PC-9 (cell line): ENCODE measurements at regions not wholly inside any gene's neighbourhood (a gene's known extent, or its start where the extent isn't known, plus 50 kb on each side); places are given as distances from the start of the nearest gene placed in this dataset.

Experiments
- BruUV-seq: library from RNA; stranded (reverse); fragments of 400-500 nt; replicated peaks from 2 replicates; lab custom pipeline; 2021; lab: Mats Ljungman, UMichigan
- CTCF ChIA-PET: fragments of 300-600 bp; sonication (Branson Sonifier 250); formaldehyde crosslinking; loops from one replicate; lab custom pipeline; 2022; ENCODE audit warnings: antibody characterized with exemption; lab: Charles Lee
- POLR2A ChIA-PET: fragments of 300-600 bp; sonication (Branson Sonifier 250); formaldehyde crosslinking; loops from one replicate; lab custom pipeline; 2022; ENCODE audit warnings: antibody characterized with exemption; ENCODE audit not compliant: unreplicated experiment; lab: Charles Lee
- DNase-seq, 2 experiments: peaks; one replicate each; pipeline versions ENCODE4 v3.0.0 to v3.0.0-alpha.2; 2015 to 2022; ENCODE audit warnings: mixed read lengths in 1 of 2
- H2AFZ ChIP-seq: fragments of 200-600 bp; sonication (generic); 2 replicates; pipeline ENCODE4 v1.8.1; 2017; ENCODE audit warnings: antibody characterized with exemption
- H3F3A ChIP-seq: fragments of 200-600 bp; sonication (generic); 2 replicates; pipeline ENCODE4 v1.8.1; 2017; ENCODE audit warnings: antibody characterized with exemption, mild to moderate bottlenecking, low read depth; ENCODE audit not compliant: insufficient read depth
- H3K27ac ChIP-seq: fragments of 200-600 bp; sonication (generic); 2 replicates; pipeline ENCODE4 v1.6.1; 2016; ENCODE audit warnings: mixed run types
- H3K27me3 ChIP-seq: fragments of 200-600 bp; sonication (generic); 2 replicates; pipeline ENCODE4 v1.6.1; 2016; ENCODE audit warnings: low read depth, mixed run types; ENCODE audit not compliant: insufficient read depth
- H3K36me3 ChIP-seq: fragments of 200-600 bp; sonication (generic); 2 replicates; pipeline ENCODE4 v1.6.1; 2016; ENCODE audit warnings: low read depth, mixed run types
- H3K4me1 ChIP-seq: fragments of 200-600 bp; sonication (generic); replicated peaks from 2 replicates; pipeline ENCODE4 v1.6.1; 2016; ENCODE audit warnings: mixed run types; ENCODE audit not compliant: insufficient read depth
- H3K4me2 ChIP-seq: fragments of 200-600 bp; sonication (generic); 2 replicates; pipeline ENCODE4 v1.6.1; 2017; ENCODE audit warnings: mixed run types
- H3K4me3 ChIP-seq: fragments of 200-600 bp; sonication (generic); 2 replicates; pipeline ENCODE4 v1.6.1; 2016; ENCODE audit warnings: mixed run types
- H3K79me2 ChIP-seq: fragments of 200-600 bp; sonication (generic); 2 replicates; pipeline ENCODE4 v1.6.1; 2017; ENCODE audit warnings: low read depth, mixed run types
- H3K9me2 ChIP-seq: fragments of 200-600 bp; sonication (generic); 2 replicates; pipeline ENCODE4 v1.8.1; 2017; ENCODE audit warnings: mild to moderate bottlenecking; ENCODE audit not compliant: insufficient read depth
- H3K9me3 ChIP-seq: fragments of 200-600 bp; sonication (generic); 2 replicates; pipeline ENCODE4 v1.8.1; 2016; ENCODE audit warnings: low read depth; ENCODE audit not compliant: insufficient read depth
- H4K20me1 ChIP-seq: fragments of 200-600 bp; sonication (generic); 2 replicates; pipeline ENCODE4 v1.8.1; 2017; ENCODE audit not compliant: insufficient read depth
- CTCF ChIP-seq: fragments of 200-600 bp; sonication (generic); conservative IDR thresholded peaks from 2 replicates; pipeline ENCODE4 v1.6.1; 2017; ENCODE audit warnings: mixed run types, antibody characterized with exemption, mild to moderate bottlenecking, moderate library complexity
- EZH2 ChIP-seq: fragments of 200-600 bp; sonication (generic); IDR thresholded peaks from 2 replicates; pipeline ENCODE4 v1.8.0; 2017; ENCODE audit warnings: antibody characterized with exemption, low read depth
- intact Hi-C: fragments of 100-400 bp; cut with micrococcal nuclease; formaldehyde crosslinking; loops from one replicate; pipeline ENCODE4 v1.10.0; 2022; ENCODE audit not compliant: unreplicated experiment

- intact Hi-C loops, result no loop called here
- BruUV-seq, result no TSS peak
- TF ChIP-seq EZH2, result no peak
- H2AFZ ChIP-seq, result no peak overlapping the region
- no peaks in the 10 kb centered on the region for H3K79me2 ChIP-seq
- CTCF ChIA-PET, result no interaction called here
- H3K9me3 ChIP-seq, result no peaks in the 10 kb centered on the region
- peaks cover 80% of the 10 kb centered on the region for H3K27me3 ChIP-seq
- H3K9me2 ChIP-seq, result no peaks in the 10 kb centered on the region
- H4K20me1 ChIP-seq, result no peaks in the 10 kb centered on the region
- no peak overlapping the region for H3K4me2 ChIP-seq
- H3K4me1 ChIP-seq, result no peaks in the 10 kb centered on the region
- no peaks in the 10 kb centered on the region for H3K36me3 ChIP-seq
- H3K4me3 ChIP-seq, result no peak overlapping the region
- H3F3A ChIP-seq, result no peaks in the 10 kb centered on the region
- POLR2A ChIA-PET, result no interaction called here
- no peak for DNase-seq
- H3K27ac ChIP-seq, result no peak overlapping the region
Measured at GRCh38 chr13:26821672-26822071, 61.1 kb upstream of the GPR12 start.

GRCh38 chr13:26820871-26821270 lies 60.3 kb upstream of the GPR12 start:
- CTCF ChIA-PET, result no interaction called here
- BruUV-seq, result no TSS peak

GRCh38 chr13:26819046-26819445 lies 58.5 kb upstream of the GPR12 start:
- peaks cover 74% of the 10 kb centered on the region for H3K27me3 ChIP-seq

More at GRCh38 chr13:26820871-26821270, 60.3 kb upstream of the GPR12 start:
- POLR2A ChIA-PET, result no interaction called here
- H3K79me2 ChIP-seq, result no peaks in the 10 kb centered on the region
- H3K9me2 ChIP-seq, result no peaks in the 10 kb centered on the region
- no peaks in the 10 kb centered on the region for H3F3A ChIP-seq
- no peak for TF ChIP-seq EZH2
- no peak overlapping the region for H2AFZ ChIP-seq
- H3K4me1 ChIP-seq, result no peaks in the 10 kb centered on the region
- no peak overlapping the region for H3K27ac ChIP-seq
- intact Hi-C loops, result no loop called here
- H3K4me2 ChIP-seq, result no peak overlapping the region
- no peaks in the 10 kb centered on the region for H3K36me3 ChIP-seq
- no peak overlapping the region for H3K4me3 ChIP-seq
- peaks cover 73% of the 10 kb centered on the region for H3K27me3 ChIP-seq
- H4K20me1 ChIP-seq, result no peaks in the 10 kb centered on the region
- H3K9me3 ChIP-seq, result no peaks in the 10 kb centered on the region
- no peak for DNase-seq

GRCh38 chr13:26816881-26817280 lies 56.3 kb upstream of the GPR12 start:
- ChIA-PET CTCF (no interaction called here), POLR2A (no interaction called here)
- Histone ChIP-seq H3K9me2 (no peaks in the 10 kb centered on the region), H3K4me2 (no peak overlapping the region), H2AFZ (no peak overlapping the region), H3K4me1 (no peaks in the 10 kb centered on the region), H4K20me1 (no peaks in the 10 kb centered on the region), H3K36me3 (no peaks in the 10 kb centered on the region), H3K27ac (no peak overlapping the region), H3F3A (no peaks in the 10 kb centered on the region), H3K9me3 (no peaks in the 10 kb centered on the region), H3K79me2 (no peaks in the 10 kb centered on the region), H3K27me3 (peaks cover 72% of the 10 kb centered on the region), H3K4me3 (no peak overlapping the region)
- TF ChIP-seq CTCF, result no peak
- TF ChIP-seq EZH2, result no peak
- intact Hi-C loops, result no loop called here
- DNase-seq, result no peak
- no TSS peak for BruUV-seq

More at GRCh38 chr13:26819046-26819445, 58.5 kb upstream of the GPR12 start:
- no peak overlapping the region for H2AFZ ChIP-seq
- no peaks in the 10 kb centered on the region for H3F3A ChIP-seq
- TF ChIP-seq EZH2 (no peak), CTCF (no peak)
- no peaks in the 10 kb centered on the region for H4K20me1 ChIP-seq
- no peaks in the 10 kb centered on the region for H3K9me3 ChIP-seq
- H3K4me3 ChIP-seq, result no peak overlapping the region
- H3K9me2 ChIP-seq, result no peaks in the 10 kb centered on the region
- no peaks in the 10 kb centered on the region for H3K79me2 ChIP-seq
- BruUV-seq, result no TSS peak
- no peak for DNase-seq
- H3K4me2 ChIP-seq, result no peak overlapping the region
- intact Hi-C loops, result no loop called here
- ChIA-PET CTCF (no interaction called here), POLR2A (no interaction called here)
- no peak overlapping the region for H3K27ac ChIP-seq
- no peaks in the 10 kb centered on the region for H3K36me3 ChIP-seq
- H3K4me1 ChIP-seq, result no peaks in the 10 kb centered on the region
